ENCODE measurements at regions not wholly inside any gene's neighbourhood (a gene's known extent, or its start where the extent isn't known, plus 50 kb on each side); places are given as distances from the start of the nearest gene placed in this dataset.

- TF ChIP-seq CTCF (conservative IDR thresholded peaks at IDR 0.05 in 1 of 2, IDR thresholded peaks at IDR 0.05 in 1 of 2; ENCODE audit: low read depth in 1 of 2, low read length in 2 of 2) (no peak), EZH2 (IDR thresholded peaks at IDR 0.05; ENCODE audit: low read length, missing control alignments) (no peak)
Observed at GRCh38 chr2:150144546-150145298, 342.7 kb downstream of the RND3 start.

Measured in fibroblast of lung (primary cell).